Transverse colon (tissue), 4 donors: ENCODE measurements at regions not wholly inside any gene's neighbourhood (a gene's known extent, or its start where the extent isn't known, plus 50 kb on each side); places are given as distances from the start of the nearest gene placed in this dataset.

Source experiments
- DNase-seq: peaks from one replicate; pipeline ENCODE4 v3.0.0-alpha.2; 2019
- H3K27ac ChIP-seq, 4 donors: fragments of 200-600 bp; sonication (generic); 2 replicates each; pipeline ENCODE4 v1.5.1; 2016 to 2018; ENCODE audit warnings: inconsistent platforms in 4 of 4
- H3K27me3 ChIP-seq: fragments of 200-600 bp; sonication (generic); 2 replicates; pipeline ENCODE4 v1.5.1; 2017; ENCODE audit warnings: inconsistent platforms
- H3K36me3 ChIP-seq, 4 donors: fragments of 200-600 bp; sonication (generic); 2 replicates each; pipeline ENCODE4 v1.5.1; 2017 to 2019; ENCODE audit warnings: inconsistent platforms in 4 of 4
- H3K4me1 ChIP-seq, 4 donors: fragments of 200-600 bp; sonication (generic); 2 replicates each; pipeline ENCODE4 v1.5.1; 2017 to 2020; ENCODE audit warnings: inconsistent platforms in 4 of 4
- H3K4me3 ChIP-seq, 4 donors: fragments of 200-600 bp; sonication (generic); 1 replicate in 1 of 4; 2 replicates in 3 of 4; pipeline versions ENCODE4 v1.5.1 to v1.6.1; 2017 to 2019; ENCODE audit warnings: inconsistent platforms in 4 of 4
- H3K9me3 ChIP-seq, 2 donors: fragments of 200-600 bp; sonication (generic); 2 replicates each; pipeline ENCODE4 v1.5.1; 2017 to 2019; ENCODE audit warnings: inconsistent platforms in 2 of 2
- CTCF ChIP-seq, 5 experiments: fragments of 200-600 bp in 3 of 5; fragments of 450-650 bp in 2 of 5; sonication (generic) in 3 of 5; IDR thresholded peaks; 1 replicate in 2 of 5; 2 replicates in 3 of 5; pipeline ENCODE4 v1.5.1; 2016 to 2017; ENCODE audit warnings: antibody characterized with exemption in 5 of 5, inconsistent platforms in 3 of 5, mild to moderate bottlenecking in 2 of 5, moderate library complexity in 1 of 5
- EP300 ChIP-seq: sonication (generic); formaldehyde crosslinking; IDR thresholded peaks from one replicate; pipeline ENCODE4 v1.6.1; 2017; ENCODE audit warnings: antibody characterized with exemption, low read depth
- POLR2A ChIP-seq: fragments of 450-650 bp; IDR thresholded peaks from one replicate; pipeline ENCODE4 v1.6.1; 2016; ENCODE audit warnings: antibody characterized with exemption, mild to moderate bottlenecking, moderate library complexity
- POLR2AphosphoS5 ChIP-seq, 3 donors: sonication (generic); formaldehyde crosslinking; IDR thresholded peaks; one replicate each; pipeline ENCODE4 v1.6.1; 2016; ENCODE audit warnings: antibody characterized with exemption in 3 of 3
- WGBS, 2 donors: methylation state at CpG; one replicate each; pipeline ENCODE4 v1.1.5; 2018; ENCODE audit warnings: low coverage in 1 of 2; 5-methylcytosine and 5-hydroxymethylcytosine counted together
- in situ Hi-C, 4 donors: fragments of 200-750 bp; cut with MboI; loops; one replicate each; pipeline versions ENCODE4 v1.15.0 to v1.15.1; 2017; ENCODE audit warnings: low sequenced_read_pairs in 3 of 4, low pct_ligation_motif_present in 1 of 4, low pct_unique_long_range_greater_than_20kb in 1 of 4
- intact Hi-C: fragments of 100-400 bp; cut with DNase I; formaldehyde crosslinking; loops from one replicate; pipeline ENCODE4 v1.15.1; 2023; ENCODE audit warnings: low total_unique reads

- intact Hi-C loops (no loop called here), in situ Hi-C loops (loop anchor here in 2 of 4 donors (10.0 to 25.0 kb wide), 3 partner anchors 65 to 445 kb away; no protein-coding TSS in a partner anchor)
- TF ChIP-seq CTCF (IDR thresholded peaks at IDR 0.05) (no peak), POLR2AphosphoS5 (IDR thresholded peaks at IDR 0.05) (no peak), EP300 (no peak), POLR2A (no peak)
- Histone ChIP-seq H3K4me1 (no peaks in the 10 kb centered on the region), H3K9me3 (no peaks in the 10 kb centered on the region), H3K36me3 (no peaks in the 10 kb centered on the region), H3K27me3 (no peaks in the 10 kb centered on the region), H3K4me3 (no peak overlapping the region), H3K27ac (no peak overlapping the region)
- 77 to 88% methylated on average over 6 to 9 of the region's 9 CpGs for WGBS, 2 donors
- DNase-seq, result no peak
These were observed 128.3 kb downstream of the ANKRD60 start for GRCh38 chr20:58099956-58100730.

- H3K4me1 ChIP-seq, result no peaks in the 10 kb centered on the region
- no peak for TF ChIP-seq CTCF (IDR thresholded peaks at IDR 0.05)
- TF ChIP-seq EP300, result no peak
- no peak for TF ChIP-seq POLR2AphosphoS5 (IDR thresholded peaks at IDR 0.05)
- no peak for TF ChIP-seq POLR2A
- H3K9me3 ChIP-seq, result no peaks in the 10 kb centered on the region
- in situ Hi-C loops, result loop anchor here in 2 of 4 donors (10.0 to 25.0 kb wide), 3 partner anchors 65 to 445 kb away; no protein-coding TSS in a partner anchor
- H3K4me3 ChIP-seq, result no peak overlapping the region
- no peaks in the 10 kb centered on the region for H3K36me3 ChIP-seq
- no peak overlapping the region for H3K27ac ChIP-seq
- no peaks in the 10 kb centered on the region for H3K27me3 ChIP-seq
- no peak for DNase-seq
- WGBS, 2 donors, result 62 to 88% methylated on average over 4 to 16 of the region's 16 CpGs
- intact Hi-C loops, result no loop called here
These were observed 129.0 kb downstream of the ANKRD60 start for GRCh38 chr20:58099291-58099935.

GRCh38 chr20:58098571-58098970, 129.9 kb downstream of the ANKRD60 start:
- Histone ChIP-seq H3K36me3 (no peaks in the 10 kb centered on the region), H3K9me3 (no peaks in the 10 kb centered on the region), H3K4me3 (no peak overlapping the region), H3K27me3 (no peaks in the 10 kb centered on the region), H3K27ac (no peak overlapping the region), H3K4me1 (no peaks in the 10 kb centered on the region)
- intact Hi-C loops (no loop called here), in situ Hi-C loops (loop anchor here in 2 of 4 donors (10.0 to 25.0 kb wide), 3 partner anchors 64 to 444 kb away; no protein-coding TSS in a partner anchor)
- 66 to 80% methylated on average over 4 of the region's 4 CpGs for WGBS, 2 donors
- no peak for DNase-seq
- no peak for TF ChIP-seq POLR2AphosphoS5 (IDR thresholded peaks at IDR 0.05)
- TF ChIP-seq CTCF (IDR thresholded peaks at IDR 0.05), result no peak
- no peak for TF ChIP-seq EP300
- TF ChIP-seq POLR2A, result no peak

- TF ChIP-seq POLR2A, result no peak
- no peak for TF ChIP-seq POLR2AphosphoS5 (IDR thresholded peaks at IDR 0.05)
- no peak for TF ChIP-seq EP300
- no peak for TF ChIP-seq CTCF (IDR thresholded peaks at IDR 0.05)
- Histone ChIP-seq H3K4me3 (no peak overlapping the region), H3K9me3 (no peaks in the 10 kb centered on the region), H3K27ac (no peak overlapping the region), H3K27me3 (no peaks in the 10 kb centered on the region), H3K4me1 (no peaks in the 10 kb centered on the region), H3K36me3 (no peaks in the 10 kb centered on the region)
- in situ Hi-C loops, result loop anchor here in 2 of 4 donors (10.0 to 25.0 kb wide), 3 partner anchors 63 to 443 kb away; no protein-coding TSS in a partner anchor
- 88 to 100% methylated on average over 1 to 7 of the region's 7 CpGs for WGBS, 2 donors
- DNase-seq, result no peak
- intact Hi-C loops, result no loop called here
These were observed 130.5 kb downstream of the ANKRD60 start for GRCh38 chr20:58097943-58098342.
